ENCODE measurements at regions not wholly inside any gene's neighbourhood (a gene's known extent, or its start where the extent isn't known, plus 50 kb on each side); places are given as distances from the start of the nearest gene placed in this dataset.

- TF ChIP-seq FOXP2 (optimal IDR thresholded peaks at IDR 0.05; ENCODE audit: borderline replicate concordance, extremely low read depth, extremely low read length, insufficient read depth) (no peak), POLR2AphosphoS5 (IDR thresholded peaks at IDR 0.05; ENCODE audit: low read depth, low read length) (no peak), REST (IDR thresholded peaks at IDR 0.05; ENCODE audit: insufficient read depth in 1 of 2, low read depth in 2 of 2, low read length in 2 of 2) (no peak), TAF1 (IDR thresholded peaks at IDR 0.05; ENCODE audit: borderline replicate concordance, insufficient read depth, low read length) (no peak), SIN3A (IDR thresholded peaks at IDR 0.05; ENCODE audit: borderline replicate concordance, insufficient read depth, low read length) (no peak)
Observed at GRCh38 chr7:18437101-18437500, 58.4 kb upstream of the HDAC9 start.

- no peak for TF ChIP-seq FOXP2 (optimal IDR thresholded peaks at IDR 0.05; ENCODE audit: borderline replicate concordance, extremely low read depth, extremely low read length, insufficient read depth)
Observed at GRCh38 chr7:18440934-18441333, 54.6 kb upstream of the HDAC9 start.

DNA sequence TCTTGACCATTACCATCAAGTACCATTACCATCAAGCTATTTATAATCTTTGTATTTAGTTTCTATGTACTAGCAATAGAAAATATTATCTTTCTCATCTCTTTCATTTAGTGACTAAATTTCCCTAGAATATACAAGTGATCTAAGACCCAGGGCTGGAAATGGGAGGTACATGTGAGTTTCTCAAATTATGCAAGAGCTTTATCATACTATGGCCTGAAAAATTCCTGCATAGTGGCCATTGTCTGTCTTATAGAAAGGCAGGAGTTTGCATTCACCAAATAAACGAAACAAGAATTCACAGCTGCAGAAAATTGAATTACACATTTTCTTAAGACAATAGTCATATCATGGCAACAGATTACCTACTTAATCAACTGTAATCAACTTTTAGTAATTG, 50.7 kb upstream of the HDAC9 start:
- no peak for TF ChIP-seq POLR2AphosphoS5 (IDR thresholded peaks at IDR 0.05; ENCODE audit: low read depth, low read length)
- no peak for TF ChIP-seq TAF1 (IDR thresholded peaks at IDR 0.05; ENCODE audit: borderline replicate concordance, insufficient read depth, low read length)
- no peak for TF ChIP-seq FOXP2 (optimal IDR thresholded peaks at IDR 0.05; ENCODE audit: borderline replicate concordance, extremely low read depth, extremely low read length, insufficient read depth)
- TF ChIP-seq REST (IDR thresholded peaks at IDR 0.05; ENCODE audit: insufficient read depth in 1 of 2, low read depth in 2 of 2, low read length in 2 of 2) = no peak
- TF ChIP-seq SIN3A (IDR thresholded peaks at IDR 0.05; ENCODE audit: borderline replicate concordance, insufficient read depth, low read length) = no peak

GRCh38 chr7:18445483-18445882, 50.1 kb upstream of the HDAC9 start:
- no peak for TF ChIP-seq REST (IDR thresholded peaks at IDR 0.05; ENCODE audit: insufficient read depth in 1 of 2, low read depth in 2 of 2, low read length in 2 of 2)
- no peak for TF ChIP-seq FOXP2 (optimal IDR thresholded peaks at IDR 0.05; ENCODE audit: borderline replicate concordance, extremely low read depth, extremely low read length, insufficient read depth)
- no peak for TF ChIP-seq POLR2AphosphoS5 (IDR thresholded peaks at IDR 0.05; ENCODE audit: low read depth, low read length)
- TF ChIP-seq SIN3A (IDR thresholded peaks at IDR 0.05; ENCODE audit: borderline replicate concordance, insufficient read depth, low read length) = no peak
- TF ChIP-seq TAF1 (IDR thresholded peaks at IDR 0.05; ENCODE audit: borderline replicate concordance, insufficient read depth, low read length) = no peak

All from PFSK-1 (cell line).